NCI-H510A treated with DMSO at 0.1 percent for 48 hours (cell line): ENCODE measurements at regions not wholly inside any gene's neighbourhood (a gene's known extent, or its start where the extent isn't known, plus 50 kb on each side); places are given as distances from the start of the nearest gene placed in this dataset.

Source experiments
- DNase-seq: peaks from one replicate; lab custom pipeline; 2025; lab: John Stamatoyannopoulos, UW

DNA sequence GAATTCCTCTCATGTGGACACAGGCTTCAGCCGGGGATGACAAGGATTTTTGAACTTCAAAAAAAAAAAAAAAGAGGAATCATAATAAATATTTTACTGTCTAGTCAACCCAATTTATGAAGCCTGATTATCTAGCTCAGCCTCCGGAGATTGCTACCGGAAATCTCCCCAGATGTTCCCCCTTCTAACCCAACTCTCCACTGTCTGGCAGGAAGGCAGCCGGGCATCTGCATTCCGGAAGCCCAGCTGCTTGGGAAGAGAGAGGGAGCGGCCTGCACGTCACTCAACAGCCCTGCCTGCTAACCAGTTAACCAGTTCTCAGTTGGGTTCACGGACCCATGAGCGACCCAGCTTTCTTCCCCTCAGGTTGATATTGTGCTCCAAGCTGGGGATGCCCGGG, 87.2 kb upstream of the POU3F3 start:
- DNase-seq: no peak

DNA sequence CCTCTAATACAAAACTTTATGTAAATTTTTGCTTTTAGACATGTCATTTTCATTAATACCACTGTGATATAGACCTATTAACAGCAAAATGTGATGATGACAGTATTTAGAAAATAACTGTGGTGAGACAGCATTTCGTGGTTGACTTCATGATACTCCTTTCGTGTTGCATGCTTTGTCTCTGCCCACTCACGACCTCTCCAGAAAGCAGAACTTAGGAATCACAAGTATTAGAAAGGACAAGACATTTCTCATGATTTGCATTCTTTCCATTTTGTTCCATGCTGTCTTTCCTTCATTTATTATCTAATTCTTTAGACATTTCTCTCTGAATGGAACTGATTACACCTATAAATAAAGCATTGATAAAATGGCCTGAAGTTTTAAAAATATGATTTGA, 85.2 kb upstream of the POU3F3 start:
- DNase-seq: no peak

DNA sequence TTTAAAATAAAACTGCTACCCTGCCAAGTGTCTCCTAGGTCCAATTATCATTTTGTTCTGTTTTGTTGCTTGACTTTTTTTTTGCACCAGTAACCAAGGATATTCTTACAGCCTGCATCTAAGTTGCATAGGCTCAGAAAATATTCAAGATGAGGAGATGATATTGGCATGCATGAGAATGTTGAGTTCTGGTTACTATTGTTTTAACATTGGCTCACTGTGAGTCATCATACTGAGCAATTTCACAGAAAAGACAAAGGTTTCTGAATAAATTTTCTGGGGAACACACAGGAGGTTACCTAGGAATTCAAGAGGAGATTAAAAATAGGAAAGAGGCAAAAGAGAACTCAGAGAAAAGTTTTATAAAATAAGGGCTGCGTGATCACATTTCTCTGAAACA, 84.8 kb upstream of the POU3F3 start:
- no peak for DNase-seq

DNA sequence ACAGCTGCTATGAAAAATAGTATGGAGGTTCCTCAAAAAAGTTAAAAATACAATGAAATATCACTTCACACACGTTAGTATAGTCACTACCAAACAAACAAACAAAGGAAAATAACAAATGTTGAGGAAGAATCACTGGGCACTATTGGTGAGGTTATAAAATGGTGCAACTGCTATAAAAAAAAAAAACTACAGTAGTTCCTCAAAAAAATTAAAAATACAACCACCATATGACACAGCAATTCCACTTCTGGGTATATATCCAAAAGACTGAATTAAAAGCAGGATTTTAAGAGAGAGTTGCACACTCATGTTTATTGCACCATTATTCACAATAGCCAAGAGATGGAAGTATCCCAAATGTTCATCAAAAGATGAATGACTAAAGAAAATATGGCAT, 80.9 kb upstream of the POU3F3 start:
- DNase-seq: no peak

DNA sequence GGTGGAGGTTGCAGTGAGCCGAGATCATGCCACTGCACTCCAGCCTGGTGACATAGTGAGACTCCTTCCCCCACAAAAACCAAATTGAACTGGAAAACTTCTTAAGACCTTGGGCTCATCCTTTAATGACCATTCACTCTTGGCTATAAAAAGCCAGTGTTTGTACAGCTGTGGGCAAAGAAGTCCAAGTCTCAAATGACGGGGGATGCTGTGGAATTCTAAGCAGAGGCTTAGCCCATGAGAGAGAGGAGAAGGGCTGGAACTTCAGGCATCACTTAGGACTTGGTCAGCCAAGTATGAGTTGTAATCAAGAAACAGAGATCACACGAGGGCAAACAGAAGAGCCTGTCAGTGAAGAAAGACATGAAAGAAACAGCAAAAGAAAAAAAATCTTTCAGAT, 79.3 kb upstream of the POU3F3 start:
- no peak for DNase-seq

DNA sequence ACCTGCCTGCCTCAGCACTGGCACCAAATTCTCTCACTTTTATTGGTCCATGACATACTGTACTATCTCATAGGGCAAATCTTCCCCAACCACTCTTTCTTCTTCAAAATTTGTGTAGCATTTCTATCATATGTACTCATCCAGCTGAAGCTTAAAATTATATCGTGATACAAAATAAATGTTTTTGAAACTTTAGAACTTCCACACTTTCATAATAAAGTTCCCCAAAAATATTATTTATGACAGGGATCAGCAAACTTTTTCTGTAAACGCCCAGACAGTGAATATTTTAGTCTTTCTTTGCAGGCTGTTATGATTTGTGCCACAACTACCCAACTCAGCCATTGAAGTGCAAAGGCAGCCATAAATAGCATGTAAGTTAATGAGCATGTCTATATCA, 76.2 kb upstream of the POU3F3 start:
- DNase-seq: no peak

DNA sequence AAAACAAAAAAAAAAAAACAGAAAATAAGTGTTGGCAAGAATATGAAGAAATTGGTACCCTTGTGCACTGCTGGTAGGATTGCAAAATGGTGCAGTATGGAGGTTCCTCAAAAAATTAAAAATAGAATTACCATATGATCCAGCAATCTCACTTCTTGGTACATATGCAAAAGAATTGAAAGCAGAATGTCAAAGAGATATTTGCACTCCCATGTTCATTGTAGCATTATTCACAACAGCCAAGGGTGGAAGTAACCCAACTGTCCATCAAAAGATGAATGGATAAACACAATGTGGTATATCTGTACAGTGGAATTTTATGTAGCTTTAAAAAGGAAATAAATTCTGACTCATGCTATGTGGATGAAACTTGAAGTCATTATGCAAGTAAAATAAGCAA, 72.8 kb upstream of the POU3F3 start:
- no peak for DNase-seq

DNA sequence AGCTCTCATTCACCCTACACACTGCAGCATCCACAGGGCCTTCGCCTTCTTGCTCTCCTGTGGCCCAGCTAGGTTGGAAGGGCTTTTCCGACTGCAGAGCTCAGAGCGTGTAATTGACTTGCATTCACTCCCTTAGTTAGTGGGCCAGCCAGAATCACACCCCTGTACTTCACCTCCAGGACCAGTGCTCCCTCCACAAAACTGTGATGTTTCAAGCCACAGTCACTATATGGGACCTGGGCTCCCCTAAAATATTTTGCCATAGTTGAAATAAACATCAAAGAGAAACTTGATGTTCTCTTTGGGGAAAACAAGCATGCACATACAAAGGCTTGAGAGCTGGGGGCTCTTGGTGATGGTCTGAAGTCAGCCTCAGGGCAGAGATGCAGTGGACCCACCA, 69.7 kb upstream of the POU3F3 start:
- no peak for DNase-seq

DNA sequence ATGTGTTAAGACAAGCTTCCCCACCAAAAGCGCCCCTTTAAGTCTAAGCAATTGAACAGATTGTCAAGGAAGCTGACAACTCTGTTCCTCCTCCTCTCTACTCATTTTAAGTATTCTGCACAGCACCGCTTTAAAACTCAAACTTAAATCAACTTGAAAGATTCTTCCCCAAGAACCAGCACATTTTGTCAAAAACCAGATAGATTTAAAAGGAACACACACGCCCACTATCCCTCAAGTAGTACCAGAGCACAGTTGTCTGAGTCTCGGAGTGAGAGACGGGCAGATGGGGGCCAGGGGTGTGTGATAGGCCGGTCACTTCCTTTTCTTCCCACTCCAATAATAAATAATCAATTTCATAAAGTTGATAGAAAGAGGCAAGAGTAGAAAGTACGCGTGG, 67.7 kb upstream of the POU3F3 start:
- no peak for DNase-seq

DNA sequence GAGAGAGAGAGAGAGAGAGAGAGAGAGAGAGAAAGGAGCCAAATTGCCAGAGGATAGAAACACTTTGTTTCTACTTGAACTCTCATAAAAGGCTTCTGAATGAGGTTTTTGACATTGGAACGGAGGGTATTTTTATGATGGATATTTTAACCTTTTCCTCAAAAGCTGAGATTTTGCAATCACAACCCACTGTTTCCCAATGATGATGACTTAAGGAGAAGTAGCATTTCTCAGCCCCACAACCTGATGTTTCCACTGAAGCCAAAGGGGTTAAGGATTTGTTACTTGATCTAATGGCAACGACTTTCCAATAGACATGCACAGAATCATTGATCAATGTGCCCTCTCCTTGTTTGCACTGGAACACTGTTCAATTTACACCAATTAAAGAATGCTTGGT, 67.1 kb upstream of the POU3F3 start:
- DNase-seq: no peak

DNA sequence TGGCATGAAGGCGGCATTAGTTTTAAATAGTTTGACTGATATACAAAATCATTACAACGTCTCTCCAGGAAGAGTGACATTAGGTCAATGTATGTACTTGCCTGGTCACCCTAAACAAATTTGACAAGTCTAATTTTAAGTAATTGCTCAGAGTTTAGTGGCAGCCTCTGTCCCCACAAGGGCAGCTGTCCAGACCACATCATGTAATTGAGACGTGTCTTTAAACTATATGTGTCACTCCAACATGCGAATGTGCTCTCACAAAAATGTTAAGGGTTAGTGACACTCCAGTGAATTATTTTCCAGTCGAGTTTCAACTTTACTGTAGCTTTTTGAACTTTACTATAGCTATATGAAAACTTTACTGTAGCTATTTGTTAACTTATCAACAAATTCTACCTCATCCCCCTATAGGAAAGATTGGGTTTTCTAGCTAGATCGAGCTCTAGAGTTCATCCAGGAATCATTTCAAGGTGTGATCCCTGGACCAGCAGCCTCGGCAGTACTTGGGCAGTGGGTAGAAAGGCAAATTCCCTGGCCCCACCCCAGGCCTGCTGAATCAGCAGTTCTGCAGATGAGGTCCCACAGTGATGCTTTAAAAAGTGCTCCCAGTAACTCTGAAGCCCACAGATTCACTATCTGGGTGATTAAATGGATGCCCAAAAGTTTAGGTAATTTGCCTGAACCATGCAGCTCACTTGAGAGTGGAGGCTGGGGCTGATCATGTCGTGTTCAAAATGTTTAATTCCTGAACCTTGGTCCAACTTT, 66.4 kb upstream of the POU3F3 start:
- no peak for DNase-seq

DNA sequence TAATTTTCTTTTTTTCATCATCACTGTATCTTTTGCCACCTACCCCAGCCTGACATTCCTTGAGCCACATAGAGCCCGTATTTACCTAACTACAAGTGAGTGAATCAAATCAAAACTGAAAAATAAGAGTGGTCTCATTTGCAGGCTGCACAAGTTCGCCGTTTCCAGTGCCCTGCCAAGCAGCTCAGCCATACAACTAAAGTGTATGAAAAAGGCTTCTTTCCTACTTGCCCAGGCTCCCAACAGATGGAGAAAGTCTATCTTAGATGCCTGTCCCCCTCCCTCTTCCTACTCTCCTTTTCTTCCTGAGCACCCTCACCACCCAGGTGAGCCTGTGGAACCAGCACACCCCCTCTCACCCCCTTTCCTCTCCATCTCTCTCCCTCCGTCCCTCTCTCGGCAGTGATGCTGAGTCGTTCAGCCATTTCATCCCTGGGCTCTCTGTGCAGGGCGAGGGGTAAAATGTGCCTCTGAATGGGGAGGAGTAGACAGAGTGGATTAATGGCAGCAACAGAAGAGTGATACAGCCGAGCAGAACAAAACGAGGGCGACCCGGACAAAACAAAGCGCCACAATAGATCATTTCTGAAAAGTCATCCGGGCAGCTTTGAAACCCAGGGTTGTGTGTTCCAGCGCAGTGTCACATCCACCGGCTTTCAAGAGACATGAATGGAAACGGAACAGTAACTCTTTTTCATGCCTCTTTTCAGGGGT, 65.0 kb upstream of the POU3F3 start:
- DNase-seq: no peak

DNA sequence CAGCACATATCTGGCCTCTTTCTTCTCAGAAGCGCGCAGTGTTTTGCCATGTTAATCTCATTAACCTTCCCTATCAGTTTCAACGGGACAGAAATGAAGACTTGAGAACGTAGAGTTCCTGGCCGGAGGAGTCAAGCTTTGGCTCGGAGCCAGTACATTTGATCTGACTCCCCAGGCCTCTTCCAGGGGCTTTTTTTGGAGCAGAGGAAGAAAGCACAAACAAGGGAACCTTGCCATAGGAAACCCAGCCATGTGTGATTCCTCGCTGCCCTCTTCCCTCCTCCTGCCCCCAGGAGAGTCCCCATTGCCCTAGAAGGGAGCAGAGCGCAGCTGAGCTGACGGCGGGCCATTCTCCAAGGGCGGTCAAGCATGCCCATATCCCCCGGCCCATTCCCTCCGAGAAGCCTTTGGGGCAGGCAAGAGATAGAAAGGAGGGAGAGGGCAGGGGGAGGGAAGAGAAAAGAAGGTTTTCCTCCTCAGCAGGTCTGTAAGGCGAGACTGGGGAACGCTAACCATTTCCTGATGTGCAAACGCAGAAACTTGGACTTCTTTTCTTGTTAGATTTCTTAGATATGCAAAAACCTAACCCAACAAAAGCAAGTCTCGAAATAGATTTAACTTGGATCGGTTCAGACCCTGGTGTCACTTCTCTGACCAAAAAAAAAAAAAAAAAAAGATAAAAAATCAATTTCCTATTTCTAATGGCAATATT, 63.7 kb upstream of the POU3F3 start:
- DNase-seq: no peak

DNA sequence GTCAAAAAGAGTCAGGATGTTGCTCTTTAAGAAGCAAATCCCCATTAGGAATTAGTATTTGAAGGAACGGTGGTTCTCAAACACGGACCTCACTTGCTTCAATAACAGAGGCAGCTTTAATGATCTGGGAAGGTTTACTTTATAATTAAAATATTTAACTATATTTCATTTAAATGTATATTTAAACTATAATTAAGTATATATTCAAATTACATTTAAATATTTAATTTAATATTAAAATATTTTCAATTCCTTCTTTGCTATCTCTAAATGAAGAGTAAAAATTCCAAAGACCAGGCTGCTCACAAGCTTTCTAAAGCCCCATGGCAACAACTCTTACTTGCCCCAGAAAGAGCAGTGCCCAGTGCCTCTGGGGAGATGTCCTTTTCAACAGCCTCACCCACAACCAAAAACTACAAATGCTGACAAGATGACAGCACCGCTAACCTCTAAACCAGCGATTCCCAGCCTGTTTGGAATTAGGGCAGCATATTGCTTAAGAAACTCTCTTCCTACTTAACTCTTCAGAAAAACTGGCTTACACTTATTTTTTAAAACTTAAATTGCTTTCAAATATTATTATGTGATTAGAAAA, 62.9 kb upstream of the POU3F3 start:
- DNase-seq: no peak

DNA sequence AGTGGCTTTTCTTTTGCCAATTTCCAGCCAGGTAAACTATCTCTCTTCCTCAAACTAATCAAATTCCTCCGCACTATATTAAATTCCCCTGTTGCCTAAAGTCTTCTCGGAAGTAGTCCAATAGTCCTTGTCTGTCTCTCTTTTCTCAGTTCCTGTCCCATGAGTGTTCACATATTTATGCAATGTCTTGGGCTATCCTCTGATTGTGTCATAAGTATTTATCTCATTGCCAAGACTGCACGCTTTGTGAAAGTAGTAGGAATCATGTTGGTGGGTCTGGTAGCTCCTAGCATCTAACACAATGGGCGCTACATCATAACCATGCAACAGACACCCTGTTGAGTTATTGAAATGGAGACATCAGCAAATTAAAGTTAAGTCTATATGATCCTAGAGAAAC, 59.9 kb upstream of the POU3F3 start:
- no peak for DNase-seq

DNA sequence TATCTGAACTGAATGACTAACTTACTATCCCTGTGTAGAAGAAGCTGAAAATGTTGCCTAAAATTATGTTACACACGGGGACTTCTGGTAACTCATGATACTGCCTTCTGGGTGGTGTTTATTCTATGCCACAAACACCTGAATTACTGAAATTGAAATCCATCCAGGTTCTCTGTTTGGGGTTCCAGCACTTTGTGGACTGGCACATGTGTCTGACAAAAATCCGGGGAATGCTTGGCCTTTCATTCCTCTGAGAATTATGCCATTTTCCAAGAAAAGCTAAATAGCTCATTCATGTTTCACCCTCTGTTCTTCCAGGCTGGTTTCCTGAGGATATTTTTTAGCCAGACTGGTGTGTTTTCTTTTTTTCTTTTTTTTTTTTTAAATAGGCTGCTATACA, 59.5 kb upstream of the POU3F3 start:
- no peak for DNase-seq
